Non-pigmented ciliary epithelial cell (primary cell): ENCODE measurements at regions not wholly inside any gene's neighbourhood (a gene's known extent, or its start where the extent isn't known, plus 50 kb on each side); places are given as distances from the start of the nearest gene placed in this dataset.
"Not testable (repeated sequence)": the region's sequence is repeated elsewhere in the genome, so short reads cannot be mapped to it uniquely, and the experiment has no call there.

Source experiments
- DNase-seq: peaks from one replicate; pipeline ENCODE4 v3.0.0-alpha.2; 2010; ENCODE audit warnings: low read depth

- not testable (repeated sequence) for DNase-seq
Observed at GRCh38 chr3:197459571-197459970, 96.2 kb downstream of the BDH1 start.

GRCh38 chr3:197458906-197459470 is 96.8 kb downstream of the BDH1 start:
- no peak for DNase-seq

- no peak for DNase-seq
Observed at GRCh38 chr3:197458179-197458707, 97.5 kb downstream of the BDH1 start.

GRCh38 chr3:197456261-197457091 is 99.3 kb downstream of the BDH1 start:
- no peak for DNase-seq

- not testable (repeated sequence) for DNase-seq
Observed at GRCh38 chr3:197454841-197455240, 100.9 kb downstream of the BDH1 start.

- no peak for DNase-seq
Observed at GRCh38 chr3:197454014-197454413, 101.8 kb downstream of the BDH1 start.

- DNase-seq, result no peak
Observed at GRCh38 chr3:197450810-197451209, 105.0 kb downstream of the BDH1 start.

- DNase-seq, result no peak
Observed at GRCh38 chr3:197450308-197450707, 105.5 kb downstream of the BDH1 start.

GRCh38 chr3:197449181-197449580 is 106.6 kb downstream of the BDH1 start:
- DNase-seq, result not testable (repeated sequence)

GRCh38 chr3:197447781-197448180 is 108.0 kb downstream of the BDH1 start:
- DNase-seq, result not testable (repeated sequence)

GRCh38 chr3:197447057-197447456 is 108.7 kb downstream of the BDH1 start:
- DNase-seq, result no peak

- no peak for DNase-seq
Observed at GRCh38 chr3:197446700-197447056, 109.1 kb downstream of the BDH1 start.

- no peak for DNase-seq
Observed at GRCh38 chr3:197445896-197446699, 109.7 kb downstream of the BDH1 start.

GRCh38 chr3:197444793-197445379 is 110.9 kb downstream of the BDH1 start:
- DNase-seq, result no peak

- DNase-seq, result no peak
Observed at GRCh38 chr3:197443506-197443905, 112.3 kb downstream of the BDH1 start.

- DNase-seq, result no peak
Observed at GRCh38 chr3:197440717-197441303, 115.0 kb downstream of the BDH1 start.

- DNase-seq, result no peak
Observed at GRCh38 chr3:197438906-197439305, 116.9 kb downstream of the BDH1 start.

- DNase-seq, result no peak
Observed at GRCh38 chr3:197435426-197435825, 120.3 kb downstream of the BDH1 start.

GRCh38 chr3:197434830-197435229 is 120.9 kb downstream of the BDH1 start:
- DNase-seq, result no peak

GRCh38 chr3:197432384-197433127 is 123.2 kb downstream of the BDH1 start:
- DNase-seq, result no peak

- DNase-seq, result no peak
Observed at GRCh38 chr3:197431346-197431910, 124.3 kb downstream of the BDH1 start.
